GM12872 (cell line): ENCODE measurements at regions not wholly inside any gene's neighbourhood (a gene's known extent, or its start where the extent isn't known, plus 50 kb on each side); places are given as distances from the start of the nearest gene placed in this dataset.

Experiments
- CTCF ChIP-seq: IDR thresholded peaks from 3 replicates; pipeline ENCODE4 v1.5.1; 2011; ENCODE audit warnings: low read depth, mild to moderate bottlenecking, low read length, moderate library complexity; ENCODE audit not compliant: insufficient read depth

- no peak for TF ChIP-seq CTCF
These were observed 252.2 kb downstream of the HACE1 start for GRCh38 chr6:104607501-104607900.

GRCh38 chr6:104606361-104606760 lies 253.4 kb downstream of the HACE1 start:
- no peak for TF ChIP-seq CTCF

- TF ChIP-seq CTCF, result no peak
These were observed 255.0 kb downstream of the HACE1 start for GRCh38 chr6:104604685-104605084.

GRCh38 chr6:104603108-104603745 lies 256.5 kb downstream of the HACE1 start:
- TF ChIP-seq CTCF, result no peak

GRCh38 chr6:104601721-104602120 lies 258.0 kb downstream of the HACE1 start:
- TF ChIP-seq CTCF, result no peak

- TF ChIP-seq CTCF, result no peak
These were observed 258.5 kb downstream of the HACE1 start for GRCh38 chr6:104601131-104601651.

GRCh38 chr6:104600639-104600931 lies 259.1 kb downstream of the HACE1 start:
- no peak for TF ChIP-seq CTCF
